ENCODE measurements at regions not wholly inside any gene's neighbourhood (a gene's known extent, or its start where the extent isn't known, plus 50 kb on each side); places are given as distances from the start of the nearest gene placed in this dataset.

GRCh38 chr5:104312481-104312880 is 749.9 kb upstream of the NUDT12 start:
- no peak overlapping the region for H3K4me3 Mint-ChIP-seq
- no peaks in the 10 kb centered on the region for H3K36me3 Mint-ChIP-seq (ENCODE audit: low read depth)
- no peak for DNase-seq
- H3K27ac Mint-ChIP-seq: no peak overlapping the region
- H3K9me3 Mint-ChIP-seq: peaks cover 15% of the 10 kb centered on the region
- H3K4me1 Mint-ChIP-seq: no peaks in the 10 kb centered on the region
- H3K27me3 Mint-ChIP-seq (ENCODE audit: low read depth, poor library complexity): no peaks in the 10 kb centered on the region
- TF ChIP-seq CTCF (IDR thresholded peaks at IDR 0.05): no peak

GRCh38 chr5:104305602-104306001 is 743.0 kb upstream of the NUDT12 start:
- H3K9me3 Mint-ChIP-seq: no peaks in the 10 kb centered on the region
- H3K36me3 Mint-ChIP-seq (ENCODE audit: low read depth): no peaks in the 10 kb centered on the region
- H3K4me1 Mint-ChIP-seq: no peaks in the 10 kb centered on the region
- H3K27ac Mint-ChIP-seq: no peak overlapping the region
- no peak overlapping the region for H3K4me3 Mint-ChIP-seq
- no peaks in the 10 kb centered on the region for H3K27me3 Mint-ChIP-seq (ENCODE audit: low read depth, poor library complexity)
- DNase-seq: no peak
- no peak for TF ChIP-seq CTCF (IDR thresholded peaks at IDR 0.05)

GRCh38 chr5:104299998-104300706 is 737.6 kb upstream of the NUDT12 start:
- no peaks in the 10 kb centered on the region for H3K27me3 Mint-ChIP-seq (ENCODE audit: low read depth, poor library complexity)
- H3K36me3 Mint-ChIP-seq (ENCODE audit: low read depth): no peaks in the 10 kb centered on the region
- no peak overlapping the region for H3K4me3 Mint-ChIP-seq
- H3K4me1 Mint-ChIP-seq: no peaks in the 10 kb centered on the region
- no peaks in the 10 kb centered on the region for H3K9me3 Mint-ChIP-seq
- no peak for DNase-seq
- H3K27ac Mint-ChIP-seq: no peak overlapping the region
- no peak for TF ChIP-seq CTCF (IDR thresholded peaks at IDR 0.05)

GRCh38 chr5:104298518-104298917 is 735.9 kb upstream of the NUDT12 start:
- Mint-ChIP-seq H3K9me3 (no peaks in the 10 kb centered on the region), H3K27me3 (ENCODE audit: low read depth, poor library complexity) (no peaks in the 10 kb centered on the region), H3K4me3 (no peak overlapping the region), H3K4me1 (no peaks in the 10 kb centered on the region), H3K36me3 (ENCODE audit: low read depth) (no peaks in the 10 kb centered on the region), H3K27ac (no peak overlapping the region)
- no peak for DNase-seq
- TF ChIP-seq CTCF (IDR thresholded peaks at IDR 0.05): no peak

- Mint-ChIP-seq H3K27ac (no peak overlapping the region), H3K27me3 (ENCODE audit: low read depth, poor library complexity) (no peaks in the 10 kb centered on the region), H3K4me3 (no peak overlapping the region), H3K4me1 (no peaks in the 10 kb centered on the region), H3K9me3 (no peaks in the 10 kb centered on the region), H3K36me3 (ENCODE audit: low read depth) (no peaks in the 10 kb centered on the region)
- TF ChIP-seq CTCF (IDR thresholded peaks at IDR 0.05): no peak
- DNase-seq: no peak
These were observed 734.5 kb upstream of the NUDT12 start for GRCh38 chr5:104297076-104297475.

GRCh38 chr5:104295991-104296390 is 733.4 kb upstream of the NUDT12 start:
- no peak for TF ChIP-seq CTCF (IDR thresholded peaks at IDR 0.05)
- no peak overlapping the region for H3K4me3 Mint-ChIP-seq
- DNase-seq: no peak
- H3K27me3 Mint-ChIP-seq (ENCODE audit: low read depth, poor library complexity): no peaks in the 10 kb centered on the region
- no peaks in the 10 kb centered on the region for H3K9me3 Mint-ChIP-seq
- no peak overlapping the region for H3K27ac Mint-ChIP-seq
- no peaks in the 10 kb centered on the region for H3K36me3 Mint-ChIP-seq (ENCODE audit: low read depth)
- H3K4me1 Mint-ChIP-seq: no peaks in the 10 kb centered on the region

All from nephron progenitor cell (in vitro differentiated cells).